ENCODE measurements at regions not wholly inside any gene's neighbourhood (a gene's known extent, or its start where the extent isn't known, plus 50 kb on each side); places are given as distances from the start of the nearest gene placed in this dataset.

GRCh38 chr6:80530103-80530502, 423.6 kb downstream of the BCKDHB start:
- no peak for TF ChIP-seq EZH2 (IDR thresholded peaks at IDR 0.05; ENCODE audit: borderline replicate concordance, low read length)
- TF ChIP-seq CTCF (conservative IDR thresholded peaks at IDR 0.05 in 1 of 2, IDR thresholded peaks at IDR 0.05 in 1 of 2; ENCODE audit: extremely low read depth in 1 of 2, insufficient read depth in 1 of 2, low read depth in 1 of 2, low read length in 2 of 2), result no peak
